ENCODE measurements at regions not wholly inside any gene's neighbourhood (a gene's known extent, or its start where the extent isn't known, plus 50 kb on each side); places are given as distances from the start of the nearest gene placed in this dataset.
"Not testable (repeated sequence)": the region's sequence is repeated elsewhere in the genome, so short reads cannot be mapped to it uniquely, and the experiment has no call there.

DNA sequence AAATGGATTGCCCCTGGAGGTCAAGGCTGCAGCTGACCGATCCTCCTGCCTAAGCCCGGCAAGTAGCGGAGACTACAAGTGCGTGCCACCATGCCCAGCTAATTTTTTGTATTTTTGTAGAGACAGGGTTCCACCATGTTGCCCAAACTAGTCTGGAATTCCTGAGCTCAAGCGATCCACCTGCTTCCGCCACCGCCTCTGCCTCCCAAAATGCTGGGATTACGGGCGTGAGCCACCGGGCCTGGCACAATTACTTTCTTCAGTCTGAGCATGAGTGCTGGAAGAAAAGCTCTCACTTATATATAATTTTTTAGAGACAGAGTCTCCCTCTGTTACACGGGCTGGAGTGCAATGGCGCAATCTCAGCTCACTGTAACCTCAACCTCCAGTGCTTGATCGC lies 307.4 kb downstream of the ZNF37A start:
- 68% methylated on average over 13 of the region's 13 CpGs for WGBS (ENCODE audit: insufficient coverage, insufficient replicate concordance, low lambda C conversion rate, missing lambda C conversion rate)
- H3K79me2 ChIP-seq (ENCODE audit: control insufficient read depth, insufficient read depth, low read length); in situ Hi-C loops (cut with MboI); intact Hi-C loops (cut with micrococcal nuclease; ENCODE audit: unreplicated experiment); H3K27me3 ChIP-seq (replicated peaks in 1 of 2; ENCODE audit: control insufficient read depth in 2 of 2, insufficient read depth in 2 of 2, low read length in 1 of 2); CTCF ChIA-PET; FAIRE-seq; H3K4me1 ChIP-seq (ENCODE audit: control insufficient read depth, insufficient read depth, low read length); H4K20me1 ChIP-seq (ENCODE audit: control insufficient read depth, insufficient read depth); H3K9me3 ChIP-seq (replicated peaks; ENCODE audit: control insufficient read depth, insufficient read depth, low read length); H3K36me3 ChIP-seq (ENCODE audit: control insufficient read depth in 2 of 2, insufficient read depth in 2 of 2, low read length in 1 of 2); DNase-seq (ENCODE audit: low read depth, low spot score); ATAC-seq; BruUV-seq (replicated peaks); H2AFZ ChIP-seq (ENCODE audit: control insufficient read depth, low read depth, low read length): not testable (repeated sequence)
- H3K27ac ChIP-seq (ENCODE audit: control insufficient read depth, insufficient read depth), result 0 out of 2 replicates have a peak overlapping the region, but pooled peaks have one; percentile 83
- TF ChIP-seq MLLT1 (IDR thresholded peaks at IDR 0.05) (peak; percentile 96), ZBTB40 (IDR thresholded peaks at IDR 0.05; ENCODE audit: borderline replicate concordance) (peak; percentile 31; the same call in 1 of the 2 replicates)
- peak overlapping the region; percentile 53 for H3K4me3 ChIP-seq
- RAD21 ChIA-PET (ENCODE audit: unreplicated experiment), result interaction anchor here (1.5 kb wide), 1 partner anchor 425 kb away, joined by 9 read pairs; the partner anchor contains the start of gene ZNF25
- SMC1A ChIA-PET (ENCODE audit: uncharacterized antibody, unreplicated experiment), result interaction anchor here (1.6 kb wide), 1 partner anchor 392 kb away, joined by 3 read pairs; no protein-coding TSS in a partner anchor
- H3K9ac ChIP-seq (ENCODE audit: control insufficient read depth, insufficient read depth, low read length), result peak overlapping the region; percentile 27
- peak overlapping the region; percentile 68 for H3K4me2 ChIP-seq (ENCODE audit: control insufficient read depth, insufficient read depth)
- POLR2A ChIA-PET, result interaction anchor here (0.6 kb wide), 1 partner anchor 307 kb away, joined by 3 read pairs; no protein-coding TSS in a partner anchor
